Endothelial cell of umbilical vein (primary cell): ENCODE measurements at regions not wholly inside any gene's neighbourhood (a gene's known extent, or its start where the extent isn't known, plus 50 kb on each side); places are given as distances from the start of the nearest gene placed in this dataset.

ENCODE experiments used
- BruUV-seq: library from RNA; stranded (reverse); fragments of 400-500 nt; replicated peaks from 2 replicates; lab custom pipeline; 2021; lab: Mats Ljungman, UMichigan
- CTCF ChIA-PET: fragments of 300-600, 350-600 bp; sonication (Branson Sonifier 250); formaldehyde crosslinking; loops from one replicate; lab custom pipeline; 2021; ENCODE audit warnings: antibody characterized with exemption, inconsistent platforms; lab: Charles Lee
- POLR2A ChIA-PET: fragments of 300-600, 350-600 bp; sonication (Branson Sonifier 250); formaldehyde crosslinking; loops from one replicate; lab custom pipeline; 2021; ENCODE audit warnings: antibody characterized with exemption, inconsistent platforms; lab: Charles Lee
- DNase-seq: peaks from one replicate; pipeline ENCODE4 v3.0.0-alpha.2; 2011; ENCODE audit warnings: low read depth, low spot score
- FAIRE-seq: peaks from 2 replicates; lab custom pipeline; 2011; peaks lifted over from hg19 to GRCh38; lab: Jason Lieb, UNC
- H2AFZ ChIP-seq: 2 replicates; pipeline ENCODE4 v1.6.0; 2012; ENCODE audit warnings: low read depth, low read length, control low read depth, inconsistent platforms
- H3K27ac ChIP-seq: 2 replicates; pipeline ENCODE4 v1.5.1; 2011; ENCODE audit warnings: low read depth, mild to moderate bottlenecking, control low read depth, low read length, moderate library complexity; ENCODE audit not compliant: insufficient read depth
- H3K27me3 ChIP-seq, 2 experiments: 2 replicates each; pipeline versions ENCODE4 v1.6.0 to v1.6.1; 2011; ENCODE audit warnings: low read length in 2 of 2, mixed read lengths in 1 of 2; ENCODE audit not compliant: control insufficient read depth in 2 of 2, insufficient read depth in 2 of 2
- H3K36me3 ChIP-seq, 2 experiments: 2 replicates in 1 of 2; 3 replicates in 1 of 2; pipeline ENCODE4 v1.5.1; 2011; ENCODE audit warnings: low read length in 2 of 2, mild to moderate bottlenecking in 1 of 2, moderate library complexity in 1 of 2; ENCODE audit not compliant: control insufficient read depth in 2 of 2, insufficient read depth in 2 of 2; ENCODE audit errors: extremely low read depth in 1 of 2
- H3K4me1 ChIP-seq: 3 replicates; pipeline ENCODE4 v1.5.1; 2011; ENCODE audit warnings: mild to moderate bottlenecking, low read length; ENCODE audit not compliant: control insufficient read depth, insufficient read depth; ENCODE audit errors: extremely low read depth
- H3K4me2 ChIP-seq: 2 replicates; pipeline ENCODE4 v1.6.1; 2011; ENCODE audit warnings: low read length, control low read depth, mixed read lengths; ENCODE audit not compliant: insufficient read depth
- H3K4me3 ChIP-seq, 3 experiments: fragments of 200-600 bp in 1 of 3; sonication (generic), shearing (Covaris generic) in 1 of 3; replicated peaks in 1 of 3; 2 replicates each; pipeline ENCODE4 v1.5.1; 2011 to 2016; ENCODE audit warnings: control low read depth in 3 of 3, low read length in 3 of 3, mild to moderate bottlenecking in 2 of 3, inconsistent platforms in 1 of 3, low read depth in 1 of 3, moderate library complexity in 1 of 3; ENCODE audit not compliant: insufficient read depth in 1 of 3
- H3K79me2 ChIP-seq: 2 replicates; pipeline ENCODE4 v1.6.0; 2012; ENCODE audit warnings: low read length, inconsistent platforms; ENCODE audit not compliant: control insufficient read depth, insufficient read depth
- H3K9ac ChIP-seq: replicated peaks from 2 replicates; pipeline ENCODE3; 2011; ENCODE audit warnings: low read length, control low read depth; ENCODE audit not compliant: insufficient read depth; ENCODE audit errors: extremely low read depth
- H3K9me1 ChIP-seq: replicated peaks from 3 replicates; pipeline ENCODE4 v1.6.0; 2011; ENCODE audit warnings: mild to moderate bottlenecking, low read length; ENCODE audit not compliant: control insufficient read depth, insufficient read depth; ENCODE audit errors: extremely low read depth
- H3K9me3 ChIP-seq: replicated peaks from 2 replicates; pipeline ENCODE4 v1.5.1; 2012; ENCODE audit warnings: low read length, inconsistent platforms; ENCODE audit not compliant: control insufficient read depth, insufficient read depth
- H4K20me1 ChIP-seq: replicated peaks from 2 replicates; pipeline ENCODE3; 2011; ENCODE audit warnings: mild to moderate bottlenecking, low read length; ENCODE audit not compliant: control insufficient read depth, insufficient read depth; ENCODE audit errors: extremely low read depth
- FOS ChIP-seq: IDR thresholded peaks from 2 replicates; pipeline ENCODE4 v1.6.1; 2011; ENCODE audit warnings: mild to moderate bottlenecking, low read length, moderate library complexity, borderline replicate concordance; ENCODE audit not compliant: insufficient read depth
- GATA2 ChIP-seq: IDR thresholded peaks from 2 replicates; pipeline ENCODE4 v1.7.0; 2011; ENCODE audit warnings: low read depth, mild to moderate bottlenecking, moderate library complexity, mixed read lengths, low read length; ENCODE audit not compliant: insufficient read length, insufficient read depth
- JUN ChIP-seq: IDR thresholded peaks from 2 replicates; pipeline ENCODE4 v1.6.1; 2011; ENCODE audit warnings: borderline replicate concordance, low read depth; ENCODE audit not compliant: insufficient read length, insufficient read depth
- POLR2AphosphoS5 ChIP-seq: IDR thresholded peaks from 2 replicates; pipeline ENCODE4 v1.6.1; 2012; ENCODE audit warnings: low read depth, mild to moderate bottlenecking, control low read depth, low read length, moderate library complexity; ENCODE audit not compliant: insufficient read depth
- dilution Hi-C: fragments of 300-500 bp; cut with MboI; formaldehyde crosslinking; loops from one replicate; pipeline ENCODE4 v1.15.0; 2019; ENCODE audit warnings: low sequenced_read_pairs; ENCODE audit not compliant: extremely low pct_ligation_motif_present
- intact Hi-C: fragments of 100-400 bp; cut with micrococcal nuclease; formaldehyde crosslinking; loops from one replicate; pipeline ENCODE4 v1.10.0; 2022
- TF ChIP-seq, protein P1 (sequence below): IDR thresholded peaks from 2 replicates; pipeline ENCODE4 v1.6.1; 2011; ENCODE audit not compliant: insufficient read depth, insufficient read length

- Histone ChIP-seq H3K27ac (no peak overlapping the region), H3K4me3 (no peak overlapping the region), H3K9ac (no peak overlapping the region), H4K20me1 (no peaks in the 10 kb centered on the region), H3K4me1 (no peaks in the 10 kb centered on the region), H3K36me3 (no peaks in the 10 kb centered on the region), H3K4me2 (no peak overlapping the region), H3K9me1 (no peaks in the 10 kb centered on the region), H3K27me3 (no peaks in the 10 kb centered on the region), H3K9me3 (peaks cover 10% of the 10 kb centered on the region), H3K79me2 (no peaks in the 10 kb centered on the region), H2AFZ (no peak overlapping the region)
- no TSS peak for BruUV-seq
- intact Hi-C loops (no loop called here), dilution Hi-C loops (no loop called here)
- POLR2A ChIA-PET, result no interaction called here
- TF ChIP-seq POLR2AphosphoS5, result no peak
- TF ChIP-seq FOS, result no peak
- no peak for TF ChIP-seq JUN
- DNase-seq (no peak), FAIRE-seq (no peak)
- CTCF ChIA-PET, result no interaction called here
Measured at GRCh38 chr16:8286348-8286747, 304.0 kb downstream of the TMEM114 start.

DNA sequence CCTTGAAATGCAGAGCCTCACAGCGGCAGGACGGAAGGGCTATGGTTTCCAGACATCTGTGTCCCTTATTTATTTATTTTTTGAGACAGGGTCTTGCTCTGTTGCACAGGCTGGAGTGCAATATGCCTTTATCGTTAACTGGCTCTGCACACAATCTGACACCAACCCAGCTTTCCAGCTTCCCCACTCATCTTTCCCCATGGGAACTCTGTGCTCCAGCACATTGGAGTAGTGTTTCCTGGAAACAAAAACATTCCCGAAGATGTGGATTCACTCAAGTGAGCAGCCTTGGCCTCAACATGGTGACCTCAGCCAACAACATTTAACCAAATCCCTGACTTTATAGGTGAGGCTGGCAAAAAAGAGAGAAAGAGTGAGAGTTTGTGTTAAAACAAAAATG lies 307.1 kb downstream of the TMEM114 start:
- H3K9ac ChIP-seq, result no peak overlapping the region
- no peak overlapping the region for H3K4me3 ChIP-seq
- ChIA-PET POLR2A (no interaction called here), CTCF (no interaction called here)
- H3K79me2 ChIP-seq, result no peaks in the 10 kb centered on the region
- H4K20me1 ChIP-seq, result no peaks in the 10 kb centered on the region
- FAIRE-seq, result no peak
- TF ChIP-seq, protein P1, sequence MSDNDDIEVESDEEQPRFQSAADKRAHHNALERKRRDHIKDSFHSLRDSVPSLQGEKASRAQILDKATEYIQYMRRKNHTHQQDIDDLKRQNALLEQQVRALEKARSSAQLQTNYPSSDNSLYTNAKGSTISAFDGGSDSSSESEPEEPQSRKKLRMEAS, result no peak
- TF ChIP-seq GATA2, result no peak
- TF ChIP-seq POLR2AphosphoS5, result no peak
- no peak for TF ChIP-seq JUN
- no peak overlapping the region for H3K4me2 ChIP-seq
- dilution Hi-C loops, result no loop called here
- DNase-seq, result no peak
- BruUV-seq, result no TSS peak
- H3K4me1 ChIP-seq, result no peaks in the 10 kb centered on the region
- H3K27me3 ChIP-seq, result no peaks in the 10 kb centered on the region
- intact Hi-C loops, result no loop called here
- H3K9me1 ChIP-seq, result no peaks in the 10 kb centered on the region
- peaks cover 7% of the 10 kb centered on the region for H3K9me3 ChIP-seq
- H3K27ac ChIP-seq, result no peak overlapping the region
- no peaks in the 10 kb centered on the region for H3K36me3 ChIP-seq
- no peak overlapping the region for H2AFZ ChIP-seq
